H9 (cell line): ENCODE measurements at regions not wholly inside any gene's neighbourhood (a gene's known extent, or its start where the extent isn't known, plus 50 kb on each side); places are given as distances from the start of the nearest gene placed in this dataset.

Experiments
- DNase-seq: peaks from one replicate; pipeline ENCODE4 v3.0.0-alpha.2; 2017
- H2AFZ ChIP-seq: one replicate; pipeline ENCODE4 v1.6.1; 2013; ENCODE audit warnings: mild to moderate bottlenecking, low read length, control low read depth, moderate library complexity
- H2AK5ac ChIP-seq: 2 replicates; pipeline ENCODE4 v1.6.1; 2013; ENCODE audit warnings: low read length, control low read depth, mixed read lengths; ENCODE audit not compliant: insufficient read length
- H2BK120ac ChIP-seq: one replicate; pipeline ENCODE4 v1.6.1; 2013; ENCODE audit warnings: low read depth, mild to moderate bottlenecking, low read length, control low read depth, inconsistent platforms; ENCODE audit not compliant: poor library complexity, severe bottlenecking
- H2BK12ac ChIP-seq: 2 replicates; pipeline ENCODE4 v1.6.1; 2013; ENCODE audit warnings: low read length, control low read depth, mixed read lengths, low read depth; ENCODE audit not compliant: insufficient read length
- H2BK15ac ChIP-seq: 2 replicates; pipeline ENCODE4 v1.6.1; 2013; ENCODE audit warnings: low read depth, low read length, control low read depth
- H2BK20ac ChIP-seq: one replicate; pipeline ENCODE4 v1.6.1; 2013; ENCODE audit warnings: low read depth, mild to moderate bottlenecking, low read length, control low read depth, inconsistent platforms; ENCODE audit not compliant: poor library complexity, severe bottlenecking
- H2BK5ac ChIP-seq: 2 replicates; pipeline ENCODE4 v1.6.1; 2013; ENCODE audit warnings: low read length, control low read depth, mixed read lengths; ENCODE audit not compliant: insufficient read length
- H3K14ac ChIP-seq: 2 replicates; pipeline ENCODE4 v1.6.1; 2013; ENCODE audit warnings: low read length, control low read depth; ENCODE audit not compliant: insufficient read depth
- H3K18ac ChIP-seq: 2 replicates; pipeline ENCODE4 v1.6.1; 2013; ENCODE audit warnings: low read depth, mild to moderate bottlenecking, mixed read lengths, low read length, control low read depth; ENCODE audit not compliant: insufficient read length
- H3K23ac ChIP-seq: 2 replicates; pipeline ENCODE4 v1.6.1; 2013; ENCODE audit warnings: low read length, control low read depth, mixed read lengths, low read depth; ENCODE audit not compliant: insufficient read length
- H3K23me2 ChIP-seq: 2 replicates; pipeline ENCODE4 v1.6.1; 2013; ENCODE audit warnings: low read depth, mild to moderate bottlenecking, mixed read lengths, low read length, control low read depth; ENCODE audit not compliant: insufficient read length, poor library complexity, severe bottlenecking
- H3K27ac ChIP-seq: 2 replicates; pipeline ENCODE4 v1.5.1; 2013; ENCODE audit warnings: low read length, control low read depth, mixed read lengths, low read depth; ENCODE audit not compliant: insufficient read length
- H3K27me3 ChIP-seq: 2 replicates; pipeline ENCODE4 v1.6.1; 2013; ENCODE audit warnings: low read length, control low read depth, inconsistent platforms; ENCODE audit not compliant: insufficient read depth
- H3K4ac ChIP-seq: 2 replicates; pipeline ENCODE4 v1.6.1; 2013; ENCODE audit warnings: low read depth, mild to moderate bottlenecking, control low read depth, inconsistent platforms, low read length, moderate library complexity
- H3K4me1 ChIP-seq: 2 replicates; pipeline ENCODE4 v1.6.1; 2013; ENCODE audit warnings: low read length, control low read depth, inconsistent platforms; ENCODE audit not compliant: insufficient read depth
- H3K4me2 ChIP-seq: 2 replicates; pipeline ENCODE4 v1.6.1; 2013; ENCODE audit warnings: low read length, control low read depth, mixed read lengths; ENCODE audit not compliant: insufficient read length, insufficient read depth
- H3K56ac ChIP-seq: 2 replicates; pipeline ENCODE4 v1.6.1; 2013; ENCODE audit warnings: low read depth, mild to moderate bottlenecking, mixed read lengths, low read length, control low read depth; ENCODE audit not compliant: insufficient read length
- H3K79me1 ChIP-seq: 2 replicates; pipeline ENCODE4 v1.6.1; 2013; ENCODE audit warnings: low read depth, mild to moderate bottlenecking, moderate library complexity, low read length, control low read depth, inconsistent platforms; ENCODE audit not compliant: insufficient read depth, poor library complexity, severe bottlenecking
- H3K79me2 ChIP-seq: 2 replicates; pipeline ENCODE4 v1.6.1; 2013; ENCODE audit warnings: low read length, control low read depth, inconsistent platforms; ENCODE audit not compliant: insufficient read depth
- H3K9ac ChIP-seq: 2 replicates; pipeline ENCODE4 v1.6.1; 2013; ENCODE audit warnings: low read length, control low read depth, mixed read lengths; ENCODE audit not compliant: insufficient read length; ENCODE audit errors: extremely low read depth
- H3K9me3 ChIP-seq: one replicate; pipeline ENCODE4 v1.6.1; 2013; ENCODE audit warnings: low read depth, low read length, inconsistent platforms; ENCODE audit not compliant: control insufficient read depth
- H3T11ph ChIP-seq: one replicate; pipeline ENCODE4 v1.6.1; 2013; ENCODE audit warnings: mild to moderate bottlenecking, low read length, control low read depth, inconsistent platforms
- H4K20me1 ChIP-seq: one replicate; pipeline ENCODE4 v1.6.1; 2013; ENCODE audit not compliant: control insufficient read depth, insufficient read length, insufficient read depth
- H4K5ac ChIP-seq: 2 replicates; pipeline ENCODE4 v1.6.1; 2013; ENCODE audit warnings: low read depth, mild to moderate bottlenecking, mixed read lengths, low read length, control low read depth; ENCODE audit not compliant: insufficient read length
- H4K8ac ChIP-seq: replicated peaks from 2 replicates; pipeline ENCODE4 v1.6.1; 2013; ENCODE audit warnings: low read length, control low read depth, mixed read lengths, low read depth; ENCODE audit not compliant: insufficient read length
- H4K91ac ChIP-seq: 2 replicates; pipeline ENCODE4 v1.6.1; 2013; ENCODE audit warnings: low read depth, mild to moderate bottlenecking, moderate library complexity, mixed read lengths, low read length, control low read depth; ENCODE audit not compliant: insufficient read length
- H3K27ac Mint-ChIP-seq, 3 experiments: 2 replicates in 2 of 3; 3 replicates in 1 of 3; pipeline ENCODE4 v1.8.0; 2020 to 2021; ENCODE audit warnings: mixed read lengths in 3 of 3, mild to moderate bottlenecking in 1 of 3, moderate library complexity in 1 of 3
- H3K27me3 Mint-ChIP-seq: 2 replicates; pipeline ENCODE4 v1.8.0; 2021; ENCODE audit warnings: low read depth, mild to moderate bottlenecking, moderate library complexity, mixed read lengths
- H3K36me3 Mint-ChIP-seq, 3 experiments: 2 replicates in 2 of 3; 3 replicates in 1 of 3; pipeline ENCODE4 v1.8.0; 2020 to 2021; ENCODE audit warnings: low read depth in 3 of 3, mixed read lengths in 3 of 3; ENCODE audit not compliant: insufficient read depth in 1 of 3
- H3K4me1 Mint-ChIP-seq, 2 experiments: 2 replicates each; pipeline ENCODE4 v1.8.0; 2020; ENCODE audit warnings: mixed read lengths in 2 of 2
- H3K4me3 Mint-ChIP-seq, 2 experiments: 2 replicates in 1 of 2; 3 replicates in 1 of 2; pipeline ENCODE4 v1.8.0; 2020 to 2021; ENCODE audit warnings: mild to moderate bottlenecking in 2 of 2, mixed read lengths in 2 of 2, moderate library complexity in 1 of 2
- H3K9me3 Mint-ChIP-seq, 2 experiments: 2 replicates in 1 of 2; 3 replicates in 1 of 2; pipeline ENCODE4 v1.8.0; 2020; ENCODE audit warnings: mild to moderate bottlenecking in 2 of 2, mixed read lengths in 2 of 2, moderate library complexity in 1 of 2
- CTCF ChIP-seq: fragments of 200-600 bp; sonication (generic); conservative IDR thresholded peaks from 3 replicates; pipeline ENCODE4 v1.8.0; 2021; ENCODE audit warnings: antibody characterized with exemption, mild to moderate bottlenecking
- WGBS: extraction: QIAGEN DNeasy Blood & Tissue Kit; methylation state at CpG from one replicate; pipeline ENCODE4 v1.1.7; 2013; ENCODE audit warnings: missing lambda C conversion rate, low lambda C conversion rate, mixed read lengths; ENCODE audit not compliant: insufficient read length; ENCODE audit errors: extremely low coverage; 5-methylcytosine and 5-hydroxymethylcytosine counted together

GRCh38 chr6:147949981-147950622 lies 392.5 kb upstream of the SASH1 start:
- H3K27me3 Mint-ChIP-seq: no peaks in the 10 kb centered on the region; the same call in 1 of the 2 replicates
- H2BK15ac ChIP-seq: no peak overlapping the region
- H4K8ac ChIP-seq: no peak overlapping the region
- H4K20me1 ChIP-seq: no peaks in the 10 kb centered on the region
- no peak overlapping the region for H4K5ac ChIP-seq
- H2AK5ac ChIP-seq: no peak overlapping the region
- no peaks in the 10 kb centered on the region for H3K4me1 ChIP-seq
- no peak overlapping the region for H3K4me2 ChIP-seq
- H3K4me1 Mint-ChIP-seq: no peaks in the 10 kb centered on the region
- no peak overlapping the region for H4K91ac ChIP-seq
- peaks cover 5 to 12% (median 11%) of the 10 kb centered on the region in 3 experiments for H3K36me3 Mint-ChIP-seq
- no peak overlapping the region for H3K4ac ChIP-seq
- H3K79me1 ChIP-seq: no peaks in the 10 kb centered on the region
- H2BK12ac ChIP-seq: no peak overlapping the region
- no peak overlapping the region for H2BK120ac ChIP-seq
- no peak overlapping the region for H3K4me3 Mint-ChIP-seq
- no peak overlapping the region for H3K14ac ChIP-seq
- H3T11ph ChIP-seq: no peak overlapping the region
- H3K23me2 ChIP-seq: no peaks in the 10 kb centered on the region
- no peak overlapping the region for H3K56ac ChIP-seq
- peaks cover 5% of the 10 kb centered on the region for H3K9me3 ChIP-seq
- H3K79me2 ChIP-seq: no peaks in the 10 kb centered on the region
- H2BK20ac ChIP-seq: no peak overlapping the region
- H3K9ac ChIP-seq: no peak overlapping the region
- no peak for TF ChIP-seq CTCF
- H3K27ac Mint-ChIP-seq: no peak overlapping the region; a peak in 1 of 7 replicates
- DNase-seq: no peak
- H3K27me3 ChIP-seq: no peaks in the 10 kb centered on the region
- no CpG with 5 or more reads among the region's 6 CpGs for WGBS
- H3K18ac ChIP-seq: no peak overlapping the region
- no peak overlapping the region for H3K27ac ChIP-seq
- no peak overlapping the region for H3K23ac ChIP-seq
- H2AFZ ChIP-seq: no peak overlapping the region
- H3K9me3 Mint-ChIP-seq: peaks cover 11% of the 10 kb centered on the region in 2 experiments
- no peak overlapping the region for H2BK5ac ChIP-seq
